H1 (cell line): ENCODE measurements at regions not wholly inside any gene's neighbourhood (a gene's known extent, or its start where the extent isn't known, plus 50 kb on each side); places are given as distances from the start of the nearest gene placed in this dataset.

Experiments used
- CTCF ChIA-PET: fragments of 300-600 bp; sonication (Branson Sonifier 250); formaldehyde crosslinking; loops from one replicate; lab custom pipeline; 2021; ENCODE audit not compliant: partially characterized antibody; lab: Charles Lee
- POLR2A ChIA-PET: fragments of 300-600 bp; sonication (Branson Sonifier 250); formaldehyde crosslinking; loops from one replicate; lab custom pipeline; 2021; ENCODE audit warnings: inconsistent platforms; ENCODE audit not compliant: partially characterized antibody; lab: Charles Lee
- DNase-seq, 2 experiments: peaks; one replicate each; pipeline versions ENCODE4 v3.0.0 to v3.0.0-alpha.2; 2010 to 2022; ENCODE audit warnings: low spot score in 2 of 2, low read depth in 1 of 2, mixed read lengths in 1 of 2
- FAIRE-seq: peaks from 2 replicates; lab custom pipeline; 2011; peaks lifted over from hg19 to GRCh38; lab: Jason Lieb, UNC
- H2AFZ ChIP-seq: 2 replicates; pipeline ENCODE4 v1.8.1; 2012; ENCODE audit warnings: low read length, inconsistent platforms
- H2AK5ac ChIP-seq: 2 replicates; pipeline ENCODE4 v1.6.1; 2013; ENCODE audit warnings: low read depth, low read length
- H2BK120ac ChIP-seq: replicated peaks from 2 replicates; pipeline ENCODE3; 2013; ENCODE audit warnings: low read depth, low read length, inconsistent platforms
- H2BK12ac ChIP-seq: 2 replicates; pipeline ENCODE4 v1.6.1; 2013; ENCODE audit warnings: low read depth, low read length
- H2BK15ac ChIP-seq: 2 replicates; pipeline ENCODE4 v1.6.1; 2013; ENCODE audit warnings: low read length
- H2BK20ac ChIP-seq: 2 replicates; pipeline ENCODE4 v1.6.1; 2013; ENCODE audit warnings: low read length
- H2BK5ac ChIP-seq: 2 replicates; pipeline ENCODE4 v1.6.1; 2013; ENCODE audit warnings: low read depth, low read length
- H3K14ac ChIP-seq: 2 replicates; pipeline ENCODE4 v1.6.1; 2013; ENCODE audit warnings: inconsistent platforms; ENCODE audit not compliant: insufficient read length
- H3K18ac ChIP-seq: 2 replicates; pipeline ENCODE4 v1.6.1; 2013; ENCODE audit warnings: low read length; ENCODE audit errors: extremely low read depth
- H3K23ac ChIP-seq: 2 replicates; pipeline ENCODE4 v1.6.1; 2013; ENCODE audit warnings: inconsistent platforms; ENCODE audit not compliant: insufficient read length
- H3K23me2 ChIP-seq: 2 replicates; pipeline ENCODE4 v1.6.1; 2013; ENCODE audit warnings: low read depth, low read length
- H3K27ac ChIP-seq: 2 replicates; pipeline ENCODE4 v1.6.1; 2011; ENCODE audit warnings: low read depth, low read length, inconsistent platforms
- H3K27me3 ChIP-seq, 4 experiments: replicated peaks in 1 of 4; 1 replicate in 1 of 4; 2 replicates in 3 of 4; pipeline versions ENCODE4 v1.6.1 to v1.8.1; 2011 to 2013; ENCODE audit warnings: low read length in 3 of 4, mild to moderate bottlenecking in 3 of 4, inconsistent platforms in 2 of 4, mixed read lengths in 2 of 4, moderate library complexity in 1 of 4; ENCODE audit not compliant: control insufficient read depth in 3 of 4, insufficient read depth in 3 of 4; ENCODE audit errors: extremely low read depth in 1 of 4
- H3K36me3 ChIP-seq, 4 experiments: 2 replicates each; pipeline versions ENCODE4 v1.6.1 to v1.8.1; 2011 to 2013; ENCODE audit warnings: mild to moderate bottlenecking in 4 of 4, low read length in 3 of 4, moderate library complexity in 2 of 4, control low read depth in 1 of 4, inconsistent platforms in 1 of 4; ENCODE audit not compliant: insufficient read depth in 4 of 4, control insufficient read depth in 2 of 4
- H3K4ac ChIP-seq: replicated peaks from 2 replicates; pipeline ENCODE3; 2013; ENCODE audit warnings: low read length, low read depth, mixed read lengths, inconsistent platforms; ENCODE audit not compliant: insufficient read length
- H3K4me1 ChIP-seq, 4 experiments: replicated peaks in 1 of 4; 1 replicate in 1 of 4; 2 replicates in 3 of 4; pipeline versions ENCODE4 v1.6.1 to v1.8.1; 2011 to 2013; ENCODE audit warnings: low read length in 3 of 4, inconsistent platforms in 2 of 4, mixed read lengths in 1 of 4; ENCODE audit not compliant: insufficient read depth in 4 of 4, control insufficient read depth in 3 of 4
- H3K4me2 ChIP-seq, 2 experiments: 2 replicates each; pipeline versions ENCODE4 v1.6.1 to v1.8.1; 2011 to 2013; ENCODE audit warnings: low read depth in 2 of 2, low read length in 2 of 2, control low read depth in 1 of 2, inconsistent platforms in 1 of 2, mild to moderate bottlenecking in 1 of 2; ENCODE audit not compliant: insufficient read depth in 1 of 2
- H3K4me3 ChIP-seq, 4 experiments: fragments of 200-600, 300-600 bp in 1 of 4; sonication (generic), shearing (Covaris generic), sonication (Bioruptor Twin) in 1 of 4; 2 replicates each; pipeline versions ENCODE4 v1.5.1 to v1.8.1; 2011 to 2016; ENCODE audit warnings: low read length in 4 of 4, low read depth in 3 of 4, control low read depth in 2 of 4, inconsistent platforms in 2 of 4, mild to moderate bottlenecking in 2 of 4, mixed read lengths in 1 of 4, moderate library complexity in 1 of 4; ENCODE audit not compliant: insufficient read depth in 2 of 4; ENCODE audit errors: extremely low read depth in 1 of 4
- H3K56ac ChIP-seq: replicated peaks from 2 replicates; pipeline ENCODE3; 2013; ENCODE audit warnings: low read depth, mild to moderate bottlenecking, mixed read lengths, low read length, inconsistent platforms; ENCODE audit not compliant: insufficient read length
- H3K79me1 ChIP-seq: 2 replicates; pipeline ENCODE4 v1.6.1; 2013; ENCODE audit warnings: low read depth, low read length, control low read depth
- H3K79me2 ChIP-seq, 2 experiments: 2 replicates each; pipeline versions ENCODE4 v1.6.1 to v1.8.1; 2012 to 2013; ENCODE audit warnings: low read length in 2 of 2, mild to moderate bottlenecking in 2 of 2, inconsistent platforms in 1 of 2; ENCODE audit not compliant: insufficient read depth in 2 of 2, control insufficient read depth in 1 of 2
- H3K9ac ChIP-seq, 4 experiments: replicated peaks in 1 of 4; 1 replicate in 1 of 4; 2 replicates in 3 of 4; pipeline versions ENCODE4 v1.6.1 to v1.8.1; 2011 to 2013; ENCODE audit warnings: low read depth in 3 of 4, low read length in 3 of 4, control low read depth in 2 of 4, mild to moderate bottlenecking in 2 of 4, moderate library complexity in 2 of 4, inconsistent platforms in 1 of 4; ENCODE audit errors: extremely low read depth in 1 of 4
- H3K9me3 ChIP-seq, 2 experiments: 2 replicates each; pipeline versions ENCODE4 v1.6.1 to v1.8.1; 2012 to 2013; ENCODE audit warnings: mild to moderate bottlenecking in 2 of 2, moderate library complexity in 2 of 2, control low read depth in 1 of 2, inconsistent platforms in 1 of 2, low read depth in 1 of 2, low read length in 1 of 2, mixed read lengths in 1 of 2; ENCODE audit not compliant: insufficient read depth in 2 of 2
- H4K20me1 ChIP-seq, 2 experiments: replicated peaks in 1 of 2; 2 replicates each; pipeline versions ENCODE3 to v1.8.1; 2011 to 2013; ENCODE audit warnings: inconsistent platforms in 2 of 2, low read length in 2 of 2, mild to moderate bottlenecking in 1 of 2; ENCODE audit not compliant: insufficient read depth in 2 of 2, control insufficient read depth in 1 of 2
- H4K5ac ChIP-seq: 2 replicates; pipeline ENCODE4 v1.6.1; 2013; ENCODE audit warnings: low read length, low read depth, mixed read lengths, inconsistent platforms; ENCODE audit not compliant: insufficient read length
- H4K8ac ChIP-seq: 2 replicates; pipeline ENCODE4 v1.8.0; 2013; ENCODE audit warnings: mild to moderate bottlenecking, moderate library complexity, low read length, inconsistent platforms; ENCODE audit not compliant: insufficient read depth; ENCODE audit errors: extremely low read depth
- H4K91ac ChIP-seq: replicated peaks from 2 replicates; pipeline ENCODE3; 2013; ENCODE audit warnings: low read length, mixed read lengths, inconsistent platforms; ENCODE audit not compliant: insufficient read length
- ASH2L ChIP-seq: fragments of 200-600, 300-600 bp; sonication (generic); IDR thresholded peaks from one replicate; pipeline ENCODE4 v1.7.1; 2017; ENCODE audit warnings: low read length
- MAFK ChIP-seq: IDR thresholded peaks from 2 replicates; pipeline ENCODE4 v1.6.1; 2012; ENCODE audit warnings: low read depth, mild to moderate bottlenecking, improper control_type of control experiment, low read length
- SIRT6 ChIP-seq: IDR thresholded peaks from one replicate; pipeline ENCODE4 v1.7.1; 2012; ENCODE audit warnings: low read length, inconsistent platforms
- WGBS, 2 experiments: shearing (Covaris generic) in 1 of 2; methylation state at CpG; one replicate each; pipeline versions ENCODE4 v1.1.6 to v1.1.7; 2013 to 2015; ENCODE audit warnings: low lambda C conversion rate in 2 of 2, mixed read lengths in 2 of 2, inconsistent platforms in 1 of 2, low coverage in 1 of 2, missing lambda C conversion rate in 1 of 2; ENCODE audit not compliant: insufficient replicate concordance in 2 of 2, insufficient coverage in 1 of 2, insufficient read length in 1 of 2; ENCODE audit errors: extremely low coverage in 1 of 2, missing lambda C conversion rate in 1 of 2; 5-methylcytosine and 5-hydroxymethylcytosine counted together

DNA sequence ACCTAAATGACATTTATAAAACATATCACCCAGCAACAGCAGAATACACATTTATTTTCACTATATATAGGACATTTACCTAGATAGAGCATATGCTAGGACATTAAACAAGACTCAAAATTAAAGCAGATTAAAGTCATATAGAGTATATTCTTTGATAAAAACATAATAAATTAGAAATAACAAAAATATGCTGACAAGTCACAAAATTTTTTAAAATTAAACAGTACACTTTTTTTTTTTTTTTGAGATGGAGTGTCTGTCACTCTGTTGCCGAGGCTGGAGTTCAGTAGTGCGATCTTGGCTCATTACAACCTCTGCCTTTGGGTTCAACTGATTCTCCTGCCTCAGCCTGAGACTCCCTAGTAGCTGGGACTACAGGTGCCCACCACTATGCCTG lies 758.9 kb upstream of the NRXN1 start:
- POLR2A ChIA-PET = no interaction called here

More for the DNA sequence above, 758.9 kb upstream of the NRXN1 start:
- H3K9me3 ChIP-seq = no peaks in the 10 kb centered on the region
- CTCF ChIA-PET = no interaction called here
- TF ChIP-seq ASH2L (no peak), MAFK (peak; percentile 57; the same call in 1 of the 2 replicates), SIRT6 (no peak)
- no peak overlapping the region for H4K8ac ChIP-seq
- H2BK12ac ChIP-seq = no peak overlapping the region
- H3K23me2 ChIP-seq = no peaks in the 10 kb centered on the region
- no peak overlapping the region for H3K56ac ChIP-seq
- H3K4me2 ChIP-seq = no peak overlapping the region
- H2BK20ac ChIP-seq = no peak overlapping the region
- no peaks in the 10 kb centered on the region for H3K27me3 ChIP-seq
- H4K91ac ChIP-seq = no peak overlapping the region
- no peaks in the 10 kb centered on the region for H3K79me1 ChIP-seq
- no peak overlapping the region for H3K4me3 ChIP-seq
- no peaks in the 10 kb centered on the region for H4K20me1 ChIP-seq
- H3K14ac ChIP-seq = no peak overlapping the region
- H2BK5ac ChIP-seq = no peak overlapping the region
- peaks cover 0 to 2% (median 0%) of the 10 kb centered on the region in 4 experiments; a peak in 1 of 7 replicates for H3K4me1 ChIP-seq
- no peak overlapping the region for H3K27ac ChIP-seq
- no peak overlapping the region for H2BK15ac ChIP-seq
- H3K36me3 ChIP-seq = no peaks in the 10 kb centered on the region; a peak in 1 of 8 replicates
- no peak overlapping the region for H2BK120ac ChIP-seq
- no peak overlapping the region for H4K5ac ChIP-seq
- H3K23ac ChIP-seq = no peak overlapping the region
- no peak for FAIRE-seq
- DNase-seq = no peak
- no peak overlapping the region for H3K4ac ChIP-seq
- no peaks in the 10 kb centered on the region for H3K79me2 ChIP-seq
- no peak overlapping the region for H3K9ac ChIP-seq
- H2AK5ac ChIP-seq = no peak overlapping the region
- H2AFZ ChIP-seq = no peak overlapping the region
- no peak overlapping the region for H3K18ac ChIP-seq
- 90% methylated on average over 2 of the region's 2 CpGs; no CpG with 5 or more reads in 1 of the 2 experiments for WGBS, 2 experiments
